ENCODE measurements at regions not wholly inside any gene's neighbourhood (a gene's known extent, or its start where the extent isn't known, plus 50 kb on each side); places are given as distances from the start of the nearest gene placed in this dataset.

DNA sequence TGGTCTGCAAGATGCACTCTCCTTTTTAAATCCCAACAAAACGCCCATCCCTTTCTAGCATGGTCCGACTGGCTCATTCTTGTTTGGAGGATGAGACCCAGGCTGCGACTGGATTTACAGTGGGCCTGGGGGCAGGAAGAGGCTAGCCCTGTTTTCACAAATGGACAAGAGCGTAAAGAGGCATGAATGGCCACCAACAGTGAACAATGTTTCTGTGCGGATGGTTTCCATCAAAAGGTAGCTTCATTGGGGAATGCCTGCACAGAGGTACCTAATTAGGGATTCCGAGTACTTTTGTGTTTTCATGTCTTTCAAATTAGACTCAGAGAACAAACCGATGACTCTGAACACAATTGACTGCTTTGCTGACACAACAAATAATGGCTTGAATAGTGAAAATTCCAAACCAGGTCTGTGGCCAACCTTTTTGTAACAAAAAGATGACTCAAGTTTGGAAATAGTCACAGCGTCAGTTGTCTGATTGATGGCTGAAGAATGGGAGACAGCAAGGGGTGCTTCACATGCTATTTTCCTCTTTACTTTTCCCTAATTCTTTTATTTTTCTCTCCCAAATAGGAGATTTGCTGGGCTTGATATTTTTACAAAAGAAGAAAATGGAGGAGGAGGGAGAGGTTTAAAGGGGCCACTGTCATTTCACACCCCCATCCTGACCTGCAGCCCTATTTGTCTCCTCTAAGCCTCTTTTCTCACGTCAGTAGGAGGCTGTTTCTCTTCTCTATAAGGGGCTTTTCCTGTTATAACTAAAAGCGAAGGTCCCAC lies 208.1 kb upstream of the S1PR3 start:
- TF ChIP-seq, protein P1, sequence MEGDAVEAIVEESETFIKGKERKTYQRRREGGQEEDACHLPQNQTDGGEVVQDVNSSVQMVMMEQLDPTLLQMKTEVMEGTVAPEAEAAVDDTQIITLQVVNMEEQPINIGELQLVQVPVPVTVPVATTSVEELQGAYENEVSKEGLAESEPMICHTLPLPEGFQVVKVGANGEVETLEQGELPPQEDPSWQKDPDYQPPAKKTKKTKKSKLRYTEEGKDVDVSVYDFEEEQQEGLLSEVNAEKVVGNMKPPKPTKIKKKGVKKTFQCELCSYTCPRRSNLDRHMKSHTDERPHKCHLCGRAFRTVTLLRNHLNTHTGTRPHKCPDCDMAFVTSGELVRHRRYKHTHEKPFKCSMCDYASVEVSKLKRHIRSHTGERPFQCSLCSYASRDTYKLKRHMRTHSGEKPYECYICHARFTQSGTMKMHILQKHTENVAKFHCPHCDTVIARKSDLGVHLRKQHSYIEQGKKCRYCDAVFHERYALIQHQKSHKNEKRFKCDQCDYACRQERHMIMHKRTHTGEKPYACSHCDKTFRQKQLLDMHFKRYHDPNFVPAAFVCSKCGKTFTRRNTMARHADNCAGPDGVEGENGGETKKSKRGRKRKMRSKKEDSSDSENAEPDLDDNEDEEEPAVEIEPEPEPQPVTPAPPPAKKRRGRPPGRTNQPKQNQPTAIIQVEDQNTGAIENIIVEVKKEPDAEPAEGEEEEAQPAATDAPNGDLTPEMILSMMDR (IDR thresholded peaks at IDR 0.05; ENCODE audit: insufficient read depth, low read length, poor library complexity, severe bottlenecking): no peak
- TF ChIP-seq EZH2phosphoT487 (conservative IDR thresholded peaks at IDR 0.05; ENCODE audit: low read length): no peak

All from SU-DHL-6 (cell line).